ENCODE measurements at regions not wholly inside any gene's neighbourhood (a gene's known extent, or its start where the extent isn't known, plus 50 kb on each side); places are given as distances from the start of the nearest gene placed in this dataset.

DNA sequence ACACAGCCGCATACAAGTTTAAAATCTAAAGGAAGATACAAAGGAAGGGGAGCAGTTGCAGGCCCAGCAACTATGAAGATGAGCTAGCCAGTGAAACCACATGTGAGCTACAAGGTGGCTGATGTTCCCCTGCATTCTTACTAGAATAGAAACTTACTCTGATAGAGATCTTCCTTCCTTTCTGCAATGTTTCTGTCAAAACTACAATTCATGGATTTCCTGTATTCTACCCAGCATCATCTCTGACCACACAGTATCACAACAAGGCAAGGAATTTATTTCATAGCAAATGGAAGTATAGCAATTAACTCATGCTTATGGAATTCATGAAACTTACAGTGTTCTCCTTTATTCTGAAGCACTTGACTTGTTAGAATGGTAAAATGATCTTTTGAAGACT is 68.7 kb upstream of the AASS start:
- H3K4me3 ChIP-seq (ENCODE audit: severe bottlenecking) = no peak overlapping the region
- TF ChIP-seq, protein P1, sequence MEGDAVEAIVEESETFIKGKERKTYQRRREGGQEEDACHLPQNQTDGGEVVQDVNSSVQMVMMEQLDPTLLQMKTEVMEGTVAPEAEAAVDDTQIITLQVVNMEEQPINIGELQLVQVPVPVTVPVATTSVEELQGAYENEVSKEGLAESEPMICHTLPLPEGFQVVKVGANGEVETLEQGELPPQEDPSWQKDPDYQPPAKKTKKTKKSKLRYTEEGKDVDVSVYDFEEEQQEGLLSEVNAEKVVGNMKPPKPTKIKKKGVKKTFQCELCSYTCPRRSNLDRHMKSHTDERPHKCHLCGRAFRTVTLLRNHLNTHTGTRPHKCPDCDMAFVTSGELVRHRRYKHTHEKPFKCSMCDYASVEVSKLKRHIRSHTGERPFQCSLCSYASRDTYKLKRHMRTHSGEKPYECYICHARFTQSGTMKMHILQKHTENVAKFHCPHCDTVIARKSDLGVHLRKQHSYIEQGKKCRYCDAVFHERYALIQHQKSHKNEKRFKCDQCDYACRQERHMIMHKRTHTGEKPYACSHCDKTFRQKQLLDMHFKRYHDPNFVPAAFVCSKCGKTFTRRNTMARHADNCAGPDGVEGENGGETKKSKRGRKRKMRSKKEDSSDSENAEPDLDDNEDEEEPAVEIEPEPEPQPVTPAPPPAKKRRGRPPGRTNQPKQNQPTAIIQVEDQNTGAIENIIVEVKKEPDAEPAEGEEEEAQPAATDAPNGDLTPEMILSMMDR (IDR thresholded peaks at IDR 0.05; ENCODE audit: poor library complexity, severe bottlenecking) = no peak
- H3K27me3 ChIP-seq (ENCODE audit: insufficient read depth, poor library complexity, severe bottlenecking) = no peaks in the 10 kb centered on the region
- ATAC-seq (ENCODE audit: low read depth) = no peak
- no peak overlapping the region for H3K27ac ChIP-seq (ENCODE audit: poor library complexity, severe bottlenecking)
- DNase-seq (ENCODE audit: low spot score) = no peak
- H3K36me3 ChIP-seq (ENCODE audit: low read depth) = no peaks in the 10 kb centered on the region
- no peaks in the 10 kb centered on the region for H3K9me3 ChIP-seq (ENCODE audit: severe bottlenecking)
- no peaks in the 10 kb centered on the region for H3K4me1 ChIP-seq (ENCODE audit: insufficient read depth, poor library complexity, severe bottlenecking)

DNA sequence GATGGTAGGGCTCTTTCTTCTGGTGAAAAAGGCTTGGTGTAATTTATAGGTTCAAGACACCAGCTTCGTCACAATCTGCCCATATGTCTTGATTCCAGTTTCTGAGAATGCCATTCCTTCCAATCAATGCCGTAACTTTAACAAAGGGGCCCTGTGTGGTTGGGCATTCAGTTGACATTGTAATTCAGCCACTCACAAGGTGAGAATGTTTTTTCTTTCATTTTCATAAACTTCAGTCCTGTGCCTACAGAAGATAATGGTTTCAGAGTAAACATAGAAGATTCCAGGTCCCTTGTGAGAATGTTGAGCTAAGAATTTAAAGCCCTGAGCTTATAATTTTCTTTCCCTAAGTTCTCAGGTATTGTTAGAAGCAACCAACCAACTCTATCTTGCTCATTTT is 67.3 kb upstream of the AASS start:
- Histone ChIP-seq H3K27ac (ENCODE audit: poor library complexity, severe bottlenecking) (no peak overlapping the region), H3K9me3 (ENCODE audit: severe bottlenecking) (no peaks in the 10 kb centered on the region), H3K36me3 (ENCODE audit: low read depth) (no peaks in the 10 kb centered on the region), H3K4me1 (ENCODE audit: insufficient read depth, poor library complexity, severe bottlenecking) (no peaks in the 10 kb centered on the region), H3K27me3 (ENCODE audit: insufficient read depth, poor library complexity, severe bottlenecking) (no peaks in the 10 kb centered on the region), H3K4me3 (ENCODE audit: severe bottlenecking) (no peak overlapping the region)
- no peak for ATAC-seq (ENCODE audit: low read depth)
- TF ChIP-seq, protein P1 (IDR thresholded peaks at IDR 0.05; ENCODE audit: poor library complexity, severe bottlenecking) = no peak
- no peak for DNase-seq (ENCODE audit: low spot score)

DNA sequence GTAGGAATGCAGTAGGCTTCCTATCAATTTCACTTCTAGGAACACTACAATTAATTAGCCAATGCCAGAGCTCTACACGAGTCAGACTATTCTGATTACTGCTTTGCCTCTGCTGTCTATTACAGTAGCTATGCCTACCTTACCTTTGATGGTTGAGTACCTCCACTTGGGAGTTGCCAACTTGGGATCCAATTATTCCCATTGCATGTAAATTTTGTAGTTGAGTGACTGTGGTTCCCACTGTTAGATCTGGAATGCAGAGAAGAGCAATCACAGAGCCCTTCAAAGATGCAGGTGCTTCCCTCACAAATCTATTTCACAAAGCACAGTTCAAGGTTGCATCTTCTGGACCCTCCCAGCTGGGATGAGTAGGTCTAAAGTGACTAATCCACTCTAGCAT is 62.9 kb upstream of the AASS start:
- Histone ChIP-seq H3K27ac (ENCODE audit: poor library complexity, severe bottlenecking) (no peak overlapping the region), H3K4me3 (ENCODE audit: severe bottlenecking) (no peak overlapping the region), H3K27me3 (ENCODE audit: insufficient read depth, poor library complexity, severe bottlenecking) (no peaks in the 10 kb centered on the region), H3K36me3 (ENCODE audit: low read depth) (no peaks in the 10 kb centered on the region), H3K4me1 (ENCODE audit: insufficient read depth, poor library complexity, severe bottlenecking) (no peaks in the 10 kb centered on the region), H3K9me3 (ENCODE audit: severe bottlenecking) (no peaks in the 10 kb centered on the region)
- ATAC-seq (ENCODE audit: low read depth) (no peak), DNase-seq (ENCODE audit: low spot score) (no peak)
- TF ChIP-seq, protein P1 (IDR thresholded peaks at IDR 0.05; ENCODE audit: poor library complexity, severe bottlenecking) = no peak

DNA sequence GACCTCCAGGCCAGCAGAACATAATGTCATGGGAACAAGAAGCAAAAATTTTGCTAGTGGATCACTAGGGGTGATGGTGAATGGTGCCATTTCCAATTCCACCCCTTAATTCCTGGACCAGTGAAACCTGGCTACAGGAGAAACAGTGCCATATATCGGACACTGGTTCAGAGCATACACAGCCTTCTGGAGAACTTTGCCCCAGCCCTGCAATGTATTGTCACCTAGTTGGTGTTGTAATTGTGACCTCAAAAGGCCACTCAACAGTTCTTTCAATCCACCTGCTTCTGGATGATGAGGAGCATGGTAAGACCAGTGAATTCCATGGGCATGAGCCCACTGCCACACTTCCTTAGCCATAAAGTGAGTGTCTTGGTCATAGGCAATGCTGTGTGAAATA is 59.8 kb upstream of the AASS start:
- Histone ChIP-seq H3K36me3 (ENCODE audit: low read depth) (no peaks in the 10 kb centered on the region), H3K9me3 (ENCODE audit: severe bottlenecking) (no peaks in the 10 kb centered on the region), H3K27me3 (ENCODE audit: insufficient read depth, poor library complexity, severe bottlenecking) (no peaks in the 10 kb centered on the region), H3K27ac (ENCODE audit: poor library complexity, severe bottlenecking) (no peak overlapping the region), H3K4me1 (ENCODE audit: insufficient read depth, poor library complexity, severe bottlenecking) (no peaks in the 10 kb centered on the region), H3K4me3 (ENCODE audit: severe bottlenecking) (no peak overlapping the region)
- ATAC-seq (ENCODE audit: low read depth) (no peak), DNase-seq (ENCODE audit: low spot score) (no peak)
- TF ChIP-seq, protein P1 (IDR thresholded peaks at IDR 0.05; ENCODE audit: poor library complexity, severe bottlenecking) = no peak

DNA sequence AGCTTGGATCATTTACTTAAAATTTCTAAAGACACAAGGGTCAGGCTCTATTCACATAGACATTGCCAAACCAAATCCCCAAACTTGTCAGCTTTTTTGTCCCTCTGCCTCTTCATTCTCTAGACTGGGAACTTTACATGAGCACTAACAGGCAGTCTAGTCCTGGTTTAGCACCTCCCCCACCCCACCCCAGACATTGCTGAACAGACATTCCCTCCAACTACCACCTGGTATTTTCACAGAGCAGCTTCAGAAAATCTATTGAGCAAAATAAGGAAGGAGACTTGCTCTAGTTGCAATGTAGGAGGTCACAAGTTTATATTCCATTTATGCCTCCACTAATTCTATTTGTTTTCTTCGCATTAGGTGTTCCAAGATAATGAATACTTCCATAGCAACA is 56.8 kb upstream of the AASS start:
- TF ChIP-seq, protein P1 (IDR thresholded peaks at IDR 0.05; ENCODE audit: poor library complexity, severe bottlenecking) = no peak
- Histone ChIP-seq H3K4me3 (ENCODE audit: severe bottlenecking) (no peak overlapping the region), H3K9me3 (ENCODE audit: severe bottlenecking) (no peaks in the 10 kb centered on the region), H3K27me3 (ENCODE audit: insufficient read depth, poor library complexity, severe bottlenecking) (no peaks in the 10 kb centered on the region), H3K36me3 (ENCODE audit: low read depth) (no peaks in the 10 kb centered on the region), H3K27ac (ENCODE audit: poor library complexity, severe bottlenecking) (no peak overlapping the region), H3K4me1 (ENCODE audit: insufficient read depth, poor library complexity, severe bottlenecking) (no peaks in the 10 kb centered on the region)
- ATAC-seq (ENCODE audit: low read depth) (no peak), DNase-seq (ENCODE audit: low spot score) (no peak)

Data from RWPE2 (cell line).